HCT116 (cell line): ENCODE measurements at regions not wholly inside any gene's neighbourhood (a gene's known extent, or its start where the extent isn't known, plus 50 kb on each side); places are given as distances from the start of the nearest gene placed in this dataset.
"Not testable (repeated sequence)": the region's sequence is repeated elsewhere in the genome, so short reads cannot be mapped to it uniquely, and the experiment has no call there.

Source experiments
- ATAC-seq: fragments of 200-7000 bp; cut with Tn5 transposase; 2 replicates; pipeline ENCODE4 v1.9.1; 2020; ENCODE audit warnings: mild to moderate bottlenecking, moderate library complexity
- BruUV-seq: library from RNA; stranded (reverse); fragments of 400-500 nt; replicated peaks from 2 replicates; lab custom pipeline; 2021; lab: Mats Ljungman, UMichigan
- CTCF ChIA-PET: fragments of 300-600 bp; sonication (Branson Sonifier 250); formaldehyde crosslinking; loops from one replicate; lab custom pipeline; 2021; ENCODE audit warnings: antibody characterized with exemption; lab: Charles Lee
- POLR2A ChIA-PET: fragments of 300-600, 350-600 bp; sonication (Branson Sonifier 250); formaldehyde crosslinking; loops from one replicate; lab custom pipeline; 2021; ENCODE audit warnings: antibody characterized with exemption; lab: Charles Lee
- RAD21 ChIA-PET, 2 experiments: fragments of 300-600 bp; sonication (Branson Sonifier 250); formaldehyde crosslinking; loops; one replicate each; lab custom pipeline; 2023; ENCODE audit warnings: low total read pairs in 2 of 2; ENCODE audit not compliant: uncharacterized antibody in 2 of 2, unreplicated experiment in 2 of 2, low non-redundant PET in 1 of 2; lab: Charles Lee
- DNase-seq: peaks from one replicate; pipeline ENCODE4 v3.0.0-alpha.2; 2010; ENCODE audit warnings: low read depth, low spot score
- H2AFZ ChIP-seq: fragments of 200-600 bp; shearing (Covaris generic), sonication (generic); 2 replicates; pipeline ENCODE4 v1.6.1; 2017; ENCODE audit warnings: low read depth, mixed run types, mixed read lengths, antibody characterized with exemption, low read length; ENCODE audit not compliant: poor library complexity, severe bottlenecking
- H3K27ac ChIP-seq: 2 replicates; pipeline ENCODE4 v1.5.1; 2012; ENCODE audit warnings: low read depth, low read length
- H3K27me3 ChIP-seq: fragments of 200-600 bp; sonication (generic); 2 replicates; pipeline ENCODE4 v1.6.1; 2016; ENCODE audit warnings: mixed run types, low read length, mixed read lengths; ENCODE audit not compliant: insufficient read depth
- H3K36me3 ChIP-seq, 2 experiments: fragments of 200-500 bp in 1 of 2; fragments of 200-600 bp in 1 of 2; sonication (Bioruptor generic) in 1 of 2; sonication (generic) in 1 of 2; 2 replicates each; pipeline versions ENCODE4 v1.5.1 to v1.6.1; 2014 to 2016; ENCODE audit warnings: low read length in 2 of 2, inconsistent platforms in 1 of 2, mixed read lengths in 1 of 2, mixed run types in 1 of 2; ENCODE audit not compliant: insufficient read depth in 2 of 2, control insufficient read depth in 1 of 2
- H3K4me1 ChIP-seq, 2 experiments: fragments of 200-600 bp in 1 of 2; sonication (generic) in 1 of 2; 2 replicates each; pipeline versions ENCODE4 v1.5.1 to v1.6.1; 2012 to 2017; ENCODE audit warnings: low read length in 2 of 2, inconsistent platforms in 1 of 2, mild to moderate bottlenecking in 1 of 2, mixed read lengths in 1 of 2, mixed run types in 1 of 2, moderate library complexity in 1 of 2; ENCODE audit not compliant: insufficient read depth in 2 of 2, control insufficient read depth in 1 of 2
- H3K4me2 ChIP-seq: fragments of 200-600 bp; sonication (generic); 2 replicates; pipeline ENCODE4 v1.6.1; 2017; ENCODE audit warnings: mixed run types, low read length, mixed read lengths
- H3K4me3 ChIP-seq, 2 experiments: fragments of 200-600 bp in 1 of 2; sonication (generic) in 1 of 2; replicated peaks in 1 of 2; 2 replicates each; pipeline ENCODE4 v1.5.1; 2011 to 2016; ENCODE audit warnings: low read length in 2 of 2, control low read depth in 1 of 2, low read depth in 1 of 2, mild to moderate bottlenecking in 1 of 2, mixed read lengths in 1 of 2, mixed run types in 1 of 2
- H3K79me2 ChIP-seq: fragments of 200-600 bp; sonication (generic); 2 replicates; pipeline ENCODE4 v1.6.1; 2017; ENCODE audit warnings: mild to moderate bottlenecking, mixed run types, low read length, moderate library complexity, mixed read lengths; ENCODE audit not compliant: insufficient read depth
- H3K9ac ChIP-seq: fragments of 200-600 bp; sonication (generic); 2 replicates; pipeline ENCODE4 v1.6.1; 2016; ENCODE audit warnings: low read length, mixed read lengths
- H3K9me2 ChIP-seq: fragments of 200-600 bp; sonication (generic), shearing (Covaris generic); 2 replicates; pipeline ENCODE4 v1.6.1; 2017; ENCODE audit warnings: mixed run types, mild to moderate bottlenecking, moderate library complexity; ENCODE audit not compliant: insufficient read depth
- H3K9me3 ChIP-seq, 2 experiments: fragments of 200-500 bp in 1 of 2; fragments of 200-600 bp in 1 of 2; sonication (Bioruptor generic) in 1 of 2; sonication (generic) in 1 of 2; 2 replicates each; pipeline ENCODE4 v1.6.1; 2014 to 2017; ENCODE audit warnings: low read length in 2 of 2, mixed read lengths in 2 of 2, inconsistent platforms in 1 of 2, low read depth in 1 of 2, mild to moderate bottlenecking in 1 of 2, mixed run types in 1 of 2, moderate library complexity in 1 of 2; ENCODE audit not compliant: control insufficient read depth in 1 of 2, insufficient read depth in 1 of 2
- H4K20me1 ChIP-seq: fragments of 200-600 bp; sonication (generic), shearing (Covaris generic); 2 replicates; pipeline ENCODE4 v1.6.1; 2017; ENCODE audit warnings: mixed run types, mild to moderate bottlenecking, moderate library complexity; ENCODE audit not compliant: insufficient read depth
- EZH2phosphoT487 ChIP-seq: fragments of 200-600 bp; IDR thresholded peaks from 2 replicates; pipeline ENCODE4 v1.6.1; 2018; ENCODE audit warnings: antibody characterized with exemption, borderline replicate concordance
- POLR2A ChIP-seq: IDR thresholded peaks from 2 replicates; pipeline ENCODE4 v1.7.0; 2011; ENCODE audit warnings: borderline replicate concordance; ENCODE audit not compliant: insufficient read depth, insufficient read length; ENCODE audit errors: extremely low read depth
- REST ChIP-seq: IDR thresholded peaks from 2 replicates; pipeline ENCODE4 v1.6.1; 2012; ENCODE audit warnings: low read depth
- SRF ChIP-seq: IDR thresholded peaks from 2 replicates; pipeline ENCODE4 v1.6.1; 2012; ENCODE audit warnings: low read depth
- YY1 ChIP-seq: IDR thresholded peaks from 2 replicates; pipeline ENCODE4 v1.6.1; 2011; ENCODE audit warnings: low read length, low read depth, moderate library complexity, mild to moderate bottlenecking; ENCODE audit not compliant: insufficient replicate concordance; ENCODE audit errors: extremely low read depth
- ZBTB33 ChIP-seq: IDR thresholded peaks from 2 replicates; pipeline ENCODE4 v1.6.1; 2011; ENCODE audit warnings: mild to moderate bottlenecking, low read length, moderate library complexity; ENCODE audit not compliant: insufficient replicate concordance; ENCODE audit errors: extremely low read depth
- intact Hi-C: fragments of 100-400 bp; cut with micrococcal nuclease; formaldehyde crosslinking; loops from 2 replicates; pipeline ENCODE4 v1.10.0; 2022

GRCh38 chr5:57929271-57929670, 446.7 kb upstream of the ACTBL2 start:
- no peak overlapping the region for H3K4me3 ChIP-seq
- ATAC-seq: no peak
- H2AFZ ChIP-seq: no peak overlapping the region
- no peaks in the 10 kb centered on the region for H3K79me2 ChIP-seq
- H3K9me2 ChIP-seq: no peaks in the 10 kb centered on the region
- H3K4me2 ChIP-seq: no peak overlapping the region
- CTCF ChIA-PET: no interaction called here
- H3K4me1 ChIP-seq: no peaks in the 10 kb centered on the region
- TF ChIP-seq EZH2phosphoT487 (no peak), SRF (no peak), POLR2A (no peak), REST (no peak), ZBTB33 (no peak), YY1 (no peak)
- no peaks in the 10 kb centered on the region for H3K27me3 ChIP-seq
- BruUV-seq: no TSS peak
- no peak overlapping the region for H3K9ac ChIP-seq
- POLR2A ChIA-PET: no interaction called here
- no peaks in the 10 kb centered on the region for H3K36me3 ChIP-seq
- H3K27ac ChIP-seq: no peak overlapping the region
- H4K20me1 ChIP-seq: no peaks in the 10 kb centered on the region
- RAD21 ChIA-PET: no interaction called here
- intact Hi-C loops: no loop called here
- no peaks in the 10 kb centered on the region for H3K9me3 ChIP-seq
- DNase-seq: no peak

GRCh38 chr5:57923094-57923493, 440.5 kb upstream of the ACTBL2 start:
- H3K9me3 ChIP-seq, H3K27me3 ChIP-seq, RAD21 ChIA-PET, H4K20me1 ChIP-seq, POLR2A ChIA-PET, H3K4me3 ChIP-seq, H3K27ac ChIP-seq, ATAC-seq, H3K79me2 ChIP-seq, intact Hi-C loops, H3K36me3 ChIP-seq, DNase-seq, H3K4me1 ChIP-seq, H3K9ac ChIP-seq, H3K9me2 ChIP-seq, BruUV-seq, CTCF ChIA-PET, H2AFZ ChIP-seq, H3K4me2 ChIP-seq: not testable (repeated sequence)
